Left colon (tissue), 2 donors: ENCODE measurements at regions not wholly inside any gene's neighbourhood (a gene's known extent, or its start where the extent isn't known, plus 50 kb on each side); places are given as distances from the start of the nearest gene placed in this dataset.

Source experiments
- ATAC-seq: fragments of 200-7000 bp; cut with Tn5 transposase; one replicate; pipeline ENCODE4 v1.9.1; 2020; ENCODE audit warnings: mild to moderate bottlenecking, moderate library complexity
- DNase-seq, 2 donors: peaks; one replicate each; pipeline ENCODE4 v3.0.0-alpha.2; 2020
- intact Hi-C, 2 donors: fragments of 100-400 bp; cut with DNase I in 1 of 2; cut with micrococcal nuclease in 1 of 2; formaldehyde crosslinking; loops; one replicate each; pipeline versions ENCODE4 v1.11.2 to v1.14.0; 2022; cut with DNase I, micrococcal nuclease
- donor health status: DM: no; HTN: no; CAD: no.
- donor health status: DM: yes; HTN: yes; CAD: no.

DNA sequence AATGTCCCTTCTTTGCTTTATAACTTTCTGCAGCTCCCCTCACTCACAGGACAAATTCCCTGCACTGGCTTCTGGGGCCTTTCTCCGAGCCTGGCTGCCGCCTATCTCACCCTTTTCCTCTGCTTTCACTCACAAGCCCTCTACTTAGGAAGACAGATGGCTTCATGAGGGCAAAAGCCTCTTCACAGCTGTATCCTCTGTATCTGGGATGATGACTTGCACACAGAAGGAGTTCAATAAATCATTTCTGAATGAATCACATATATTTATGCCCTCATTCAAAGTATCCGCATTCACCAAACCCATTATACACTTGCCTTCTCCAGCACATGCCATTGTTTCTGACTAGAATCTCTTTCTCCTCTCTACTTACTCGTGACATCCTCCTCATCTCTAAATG, 159.0 kb upstream of the RIPOR2 start:
- intact Hi-C loops = no loop called here
- DNase-seq (no peak), ATAC-seq (no peak)

DNA sequence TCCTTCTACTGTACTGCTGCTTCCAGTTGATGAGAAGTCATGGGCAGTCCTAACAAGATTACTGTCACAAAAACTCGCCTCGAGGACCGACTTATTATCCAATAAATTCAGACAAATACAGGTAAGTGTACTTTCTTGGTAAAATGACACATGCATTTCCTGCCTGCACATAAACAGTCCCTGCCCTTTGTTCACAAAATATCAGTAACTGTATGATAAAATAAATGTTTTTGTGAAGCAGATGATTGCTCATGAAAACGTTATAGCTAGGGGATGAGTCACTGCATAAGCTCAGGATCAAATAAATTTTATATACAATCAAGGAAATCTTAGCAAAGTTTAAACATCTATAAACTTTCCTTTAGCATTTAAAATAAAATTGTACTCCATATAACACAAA, 164.5 kb upstream of the RIPOR2 start:
- intact Hi-C loops = no loop called here
- ATAC-seq (peak; percentile 89), DNase-seq (no peak)

DNA sequence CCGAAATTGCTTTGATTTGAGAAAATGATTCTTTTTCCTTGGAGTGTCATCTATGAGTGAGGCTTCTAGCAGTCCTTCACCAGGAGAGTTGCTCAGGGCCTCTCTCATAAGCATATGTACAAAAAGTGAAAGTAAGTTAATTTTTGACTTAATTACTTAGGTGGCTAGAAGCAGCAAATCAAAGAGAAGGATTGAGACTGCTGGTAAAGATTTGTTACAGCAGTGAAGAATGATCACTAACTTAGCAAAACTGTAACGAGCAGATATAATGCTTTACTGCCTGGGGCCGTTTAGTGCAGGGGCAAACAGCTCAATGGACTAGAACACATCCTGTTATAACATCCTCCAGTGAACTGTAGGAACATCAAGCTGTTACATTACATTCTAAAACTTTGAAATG, 167.8 kb upstream of the RIPOR2 start:
- DNase-seq (no peak), ATAC-seq (peak; percentile 22)
- intact Hi-C loops = no loop called here

DNA sequence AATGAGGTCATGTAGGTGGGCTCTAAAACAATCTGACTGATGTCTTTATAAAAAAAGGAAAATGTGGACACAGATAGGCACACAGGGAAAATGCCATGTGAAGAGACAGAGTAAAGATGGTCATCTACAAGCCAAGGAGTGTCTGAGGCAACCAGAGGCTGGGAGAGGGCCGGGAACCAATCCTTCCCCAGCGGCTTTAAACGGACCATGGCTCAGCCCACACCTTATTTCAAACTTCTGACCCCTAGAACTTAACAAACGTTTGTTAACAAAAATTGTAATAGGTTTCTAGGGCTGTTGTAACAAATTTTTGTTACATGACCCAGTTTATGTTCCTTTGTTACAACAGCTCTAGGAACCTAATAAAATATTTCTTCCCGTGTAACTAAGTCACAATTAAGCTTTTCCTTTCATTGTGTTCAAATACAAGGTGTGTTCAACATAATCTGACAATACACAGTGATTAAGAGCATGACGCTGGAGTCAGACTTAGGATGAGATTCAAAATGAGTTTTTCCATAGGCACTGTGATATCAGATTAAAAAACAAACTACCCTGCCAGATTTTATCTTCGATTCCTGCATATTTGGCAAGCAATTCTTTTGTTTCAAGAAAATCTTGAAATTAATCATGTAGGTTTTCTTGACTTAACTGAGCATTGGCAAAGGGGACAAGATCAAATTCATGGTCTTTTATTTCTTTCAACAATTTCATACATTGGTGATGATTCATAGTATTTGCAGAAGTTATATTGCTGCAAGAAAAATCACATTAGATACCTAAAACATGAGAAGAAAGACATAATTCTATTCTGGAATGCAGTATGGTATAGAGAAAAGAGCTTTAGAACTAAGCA, 169.5 kb upstream of the RIPOR2 start:
- no peak for ATAC-seq
- intact Hi-C loops = no loop called here
- no peak for DNase-seq

DNA sequence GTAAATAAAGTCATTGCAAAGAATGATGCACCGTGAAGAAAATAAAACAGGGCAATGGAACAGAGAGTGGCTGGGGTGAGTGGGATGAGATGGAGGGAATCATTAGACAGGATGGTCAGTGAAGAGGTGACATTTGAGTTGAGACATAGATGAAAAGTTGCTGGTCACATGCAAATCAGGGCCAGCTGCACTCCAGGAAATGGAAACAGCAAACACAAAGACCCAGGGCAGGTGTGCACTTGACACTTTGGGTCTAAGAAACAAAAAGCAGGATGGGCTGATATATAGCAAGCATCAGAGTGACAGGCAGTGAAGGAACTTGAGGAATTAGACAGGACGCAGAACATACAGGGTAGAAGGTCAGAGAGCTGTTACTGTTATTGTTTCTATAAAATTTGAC, 171.5 kb upstream of the RIPOR2 start:
- DNase-seq = no peak
- ATAC-seq = no peak
- intact Hi-C loops = no loop called here

DNA sequence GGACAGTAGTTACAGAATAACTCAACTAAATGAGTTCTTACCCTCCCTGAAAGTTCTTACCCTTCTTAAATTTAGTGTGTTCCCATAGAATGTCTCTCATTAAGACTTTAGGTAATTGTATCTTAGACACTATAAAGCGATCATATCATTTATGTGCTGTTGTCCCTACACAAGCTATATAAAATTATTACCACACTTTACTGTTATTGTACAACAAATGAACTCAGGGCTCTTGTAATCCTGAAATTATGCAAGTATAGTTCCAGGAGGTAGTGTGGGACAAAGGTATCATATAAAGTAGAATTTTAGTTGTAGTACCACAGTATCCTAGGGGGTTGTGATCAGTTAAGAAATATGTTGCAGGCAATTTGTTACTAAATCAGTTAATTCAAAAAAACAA, 167.4 kb upstream of the CARMIL1 start:
- ATAC-seq (peak; percentile 83), DNase-seq (no peak)
- intact Hi-C loops = no loop called here

DNA sequence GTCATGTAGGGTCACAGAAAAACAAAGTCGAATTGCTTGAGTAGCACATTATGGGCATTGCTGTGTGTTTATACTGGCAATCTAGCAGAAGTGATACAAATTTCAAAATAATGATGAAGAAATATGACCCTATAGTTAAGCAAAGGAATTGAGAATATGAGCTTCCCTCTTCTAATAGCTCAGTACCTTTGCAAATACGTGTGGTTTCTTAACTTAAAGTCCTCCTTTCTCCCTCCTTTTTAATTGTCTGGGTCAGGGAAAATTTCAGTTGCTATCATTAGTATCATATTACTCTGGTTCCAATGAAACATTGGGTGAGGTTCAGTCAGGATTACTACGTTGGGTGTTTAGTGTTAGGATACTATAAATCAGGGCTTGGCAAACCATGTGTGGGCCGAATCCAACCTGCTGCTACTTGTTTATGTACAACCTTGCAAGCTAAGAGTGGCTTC, 166.8 kb upstream of the CARMIL1 start:
- DNase-seq = no peak
- ATAC-seq = peak; percentile 76

DNA sequence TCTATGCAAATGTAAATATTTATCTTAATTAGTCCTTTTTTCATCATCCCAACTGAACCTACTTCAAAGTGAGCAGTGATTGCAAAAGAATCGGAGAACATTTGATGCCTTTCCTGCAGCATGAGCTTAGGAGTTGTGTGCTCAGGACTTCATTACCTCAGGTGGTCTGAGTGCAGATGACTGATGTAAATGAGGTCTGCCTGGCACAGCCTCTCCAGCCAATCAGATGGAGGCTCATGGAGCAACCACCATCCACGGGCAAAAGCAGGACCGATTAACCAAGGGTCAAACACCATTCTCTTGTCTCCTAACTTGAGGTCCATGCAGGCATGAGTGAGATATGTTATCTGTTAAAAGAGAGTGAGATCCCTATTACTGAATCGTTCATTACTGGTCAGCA, 165.7 kb upstream of the CARMIL1 start:
- intact Hi-C loops = no loop called here
- DNase-seq = no peak
- ATAC-seq = no peak

More for the DNA sequence above, 166.8 kb upstream of the CARMIL1 start:
- intact Hi-C loops = no loop called here

DNA sequence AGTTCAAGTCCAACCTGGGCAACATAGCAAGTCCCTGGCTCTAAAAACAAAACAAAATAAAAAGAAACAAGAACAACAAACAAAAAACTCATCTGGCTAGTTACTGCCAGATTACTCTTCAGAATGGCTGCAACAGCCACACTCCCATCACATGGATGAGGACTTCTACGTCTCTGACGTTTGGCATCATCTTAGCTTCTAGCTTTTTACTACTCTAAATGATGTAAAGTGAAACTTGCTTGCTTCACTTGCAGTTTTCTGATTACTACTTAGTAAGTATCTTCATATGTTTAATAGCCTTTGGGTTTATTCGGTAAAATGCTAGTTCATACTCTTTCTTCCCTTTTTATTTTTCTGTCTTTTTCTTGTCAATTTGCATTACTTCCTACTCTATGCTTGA, 161.1 kb upstream of the CARMIL1 start:
- no peak for DNase-seq
- no peak for ATAC-seq
- intact Hi-C loops = no loop called here

DNA sequence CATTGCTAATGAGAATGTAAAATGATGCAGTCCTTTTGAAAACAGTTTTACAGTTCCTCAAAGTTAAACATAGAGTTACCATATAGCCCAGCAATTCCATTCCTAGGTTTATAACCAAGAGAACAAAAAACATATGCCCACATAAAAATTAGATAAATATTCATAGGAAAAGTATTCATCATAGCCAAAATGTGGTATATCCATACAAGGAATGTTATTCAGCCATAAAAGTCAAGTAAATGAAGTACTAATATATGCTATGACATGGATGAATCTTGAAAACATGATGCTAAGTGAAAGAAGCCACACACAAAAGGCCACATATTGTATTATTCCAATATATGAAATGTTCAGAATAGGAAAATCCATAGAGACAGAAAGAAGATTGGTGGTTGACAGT, 158.0 kb upstream of the CARMIL1 start:
- ATAC-seq (no peak), DNase-seq (no peak)
- intact Hi-C loops = no loop called here

DNA sequence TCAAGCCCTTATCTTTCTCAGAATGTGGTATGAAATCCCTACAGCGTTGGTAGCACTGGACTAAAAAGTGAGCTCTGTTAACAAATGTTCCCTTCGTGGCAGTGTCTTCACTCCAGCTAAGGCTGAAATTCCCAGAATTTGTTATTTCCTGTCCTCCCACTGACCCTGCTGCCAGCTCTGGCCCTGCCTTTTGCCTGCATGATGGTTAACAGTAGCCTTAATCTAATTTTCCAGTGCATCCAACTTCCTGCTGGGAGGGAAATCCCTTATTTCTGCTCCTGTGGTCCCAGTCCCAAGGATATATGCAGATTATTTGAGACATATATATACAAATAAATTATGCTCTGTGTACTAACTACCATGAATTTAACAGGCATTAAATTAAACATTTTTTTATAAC, 157.2 kb upstream of the CARMIL1 start:
- no peak for DNase-seq
- peak; percentile 12 for ATAC-seq

DNA sequence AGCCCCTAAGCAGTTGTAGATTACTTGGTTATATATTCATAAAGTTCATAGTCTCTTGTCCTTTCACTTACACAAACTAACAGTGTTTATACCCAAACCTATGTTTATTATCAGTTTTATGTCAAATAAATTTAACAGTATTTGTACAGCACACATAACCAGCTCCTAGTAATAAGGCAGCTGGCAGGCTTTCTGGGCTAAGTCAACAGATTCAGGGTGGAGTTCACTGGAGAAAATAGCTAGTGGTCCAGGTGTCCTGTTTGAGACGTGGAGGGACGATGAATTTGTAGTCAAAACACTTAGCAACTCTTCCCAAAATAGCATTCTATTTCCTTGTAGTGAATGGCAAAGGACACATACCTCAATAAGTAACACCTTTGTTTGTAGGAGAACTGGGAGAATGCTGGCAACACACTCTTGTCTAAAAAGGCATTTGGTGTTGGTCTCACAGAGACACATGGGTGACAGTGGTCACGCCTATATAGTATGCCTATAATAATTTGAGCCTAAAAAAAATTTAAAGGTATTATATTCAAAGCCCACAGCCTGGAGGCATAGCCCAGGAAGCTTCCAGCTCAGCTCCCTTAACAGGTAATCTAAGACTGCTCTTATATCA, 156.4 kb upstream of the CARMIL1 start:
- peak; percentile 34 to 51 for DNase-seq
- ATAC-seq = peak; percentile 82
- intact Hi-C loops = no loop called here

More for the DNA sequence above, 157.2 kb upstream of the CARMIL1 start:
- intact Hi-C loops = no loop called here

DNA sequence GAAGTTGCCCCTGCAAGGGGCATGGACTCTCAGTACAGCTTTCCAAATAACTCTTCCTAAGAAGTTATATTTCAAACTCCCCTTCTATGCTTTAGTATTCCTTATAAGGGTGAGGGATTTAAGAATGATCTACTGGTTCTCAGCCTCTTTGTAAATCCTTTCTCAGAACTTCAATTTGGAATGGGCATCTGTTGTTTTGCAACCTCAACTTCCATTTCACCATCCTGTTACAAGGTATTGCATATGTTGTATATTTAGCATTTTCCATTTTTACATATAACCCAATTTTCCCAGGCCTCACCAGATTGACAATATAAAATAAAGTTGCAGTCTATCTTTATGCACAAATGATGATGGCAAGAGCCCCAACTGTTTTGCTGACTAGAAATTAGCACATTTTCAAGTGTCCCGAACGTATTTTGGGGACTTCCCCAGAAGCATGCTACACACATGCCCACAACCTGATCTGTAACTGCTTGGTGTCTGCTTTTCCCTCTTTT, 154.9 kb upstream of the CARMIL1 start:
- ATAC-seq (no peak), DNase-seq (no peak)
- intact Hi-C loops = no loop called here

DNA sequence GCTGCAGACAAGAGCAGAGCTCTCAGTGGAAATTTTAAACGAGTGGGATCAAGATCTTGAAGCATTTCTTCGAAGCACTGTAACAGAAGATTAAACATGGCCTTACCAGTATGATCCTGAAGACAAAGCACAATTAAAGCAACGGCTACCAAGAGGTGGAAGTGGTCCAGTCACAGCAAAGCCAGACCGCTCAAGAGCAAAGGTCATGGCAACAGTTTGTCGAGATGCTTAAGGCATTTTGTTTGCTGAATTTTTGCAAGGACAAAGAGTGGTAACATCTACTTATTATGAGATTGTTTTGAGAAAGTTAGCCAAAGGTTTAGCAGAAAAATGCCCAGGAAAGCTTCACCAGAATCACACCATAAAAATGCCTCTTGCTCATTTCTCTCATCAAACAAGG, 153.4 kb upstream of the CARMIL1 start:
- intact Hi-C loops = no loop called here
- DNase-seq (no peak), ATAC-seq (no peak)

DNA sequence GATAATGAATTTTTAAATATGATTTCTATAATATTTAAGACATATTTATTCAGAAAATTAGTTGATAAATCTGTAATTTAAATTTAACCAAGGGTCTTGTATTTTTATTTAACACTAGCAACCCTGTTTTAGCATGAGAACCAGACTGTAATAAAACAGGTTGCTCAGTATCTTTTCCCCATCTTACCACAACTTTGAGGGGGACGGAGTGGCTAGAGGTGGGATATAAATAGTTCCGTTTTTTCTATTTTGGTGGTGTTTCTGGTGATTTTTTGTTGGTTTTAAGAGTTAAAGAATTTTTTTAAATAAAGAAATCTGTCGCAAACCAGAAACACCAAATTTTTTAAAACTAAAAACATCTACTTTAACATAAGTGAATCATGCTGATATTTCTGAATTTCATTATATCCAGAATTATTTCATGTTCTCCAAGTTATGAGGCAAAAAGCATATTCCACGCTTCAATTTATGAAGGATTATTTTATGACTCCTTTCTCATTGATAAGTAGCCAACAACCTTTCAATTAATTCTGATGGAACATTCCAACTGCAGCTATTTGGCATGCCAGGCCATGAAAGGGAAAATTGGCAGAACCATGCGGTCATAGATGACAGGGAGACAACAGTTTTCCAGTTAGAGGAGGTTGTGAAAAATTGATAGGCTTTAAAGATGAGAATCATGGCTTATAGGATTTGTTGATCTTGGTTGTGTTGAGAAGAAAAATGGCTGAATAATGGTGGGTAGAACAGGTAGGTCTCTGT, 151.9 kb upstream of the CARMIL1 start:
- no peak for ATAC-seq
- DNase-seq = no peak
- intact Hi-C loops = no loop called here

DNA sequence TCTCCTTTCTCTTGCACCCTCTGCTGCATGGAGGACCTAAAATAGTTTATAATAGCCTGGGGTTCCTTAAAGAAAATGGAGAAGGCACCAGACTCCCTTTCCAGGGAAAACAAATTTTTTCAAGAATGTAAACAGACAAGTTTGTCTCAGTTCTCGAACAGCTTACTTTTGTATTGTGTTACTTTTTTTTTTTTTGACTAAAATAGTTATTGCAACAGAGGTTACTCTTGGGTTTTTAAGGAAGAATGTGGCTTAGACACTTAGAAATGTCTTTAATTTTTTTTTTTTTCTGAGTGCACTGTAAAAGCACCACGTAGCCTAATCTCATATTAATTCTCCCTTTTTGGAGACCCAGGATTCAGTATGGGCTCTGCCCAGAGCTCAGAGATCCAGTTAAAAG, 148.7 kb upstream of the CARMIL1 start:
- intact Hi-C loops = no loop called here
- no peak for ATAC-seq
- DNase-seq = no peak

DNA sequence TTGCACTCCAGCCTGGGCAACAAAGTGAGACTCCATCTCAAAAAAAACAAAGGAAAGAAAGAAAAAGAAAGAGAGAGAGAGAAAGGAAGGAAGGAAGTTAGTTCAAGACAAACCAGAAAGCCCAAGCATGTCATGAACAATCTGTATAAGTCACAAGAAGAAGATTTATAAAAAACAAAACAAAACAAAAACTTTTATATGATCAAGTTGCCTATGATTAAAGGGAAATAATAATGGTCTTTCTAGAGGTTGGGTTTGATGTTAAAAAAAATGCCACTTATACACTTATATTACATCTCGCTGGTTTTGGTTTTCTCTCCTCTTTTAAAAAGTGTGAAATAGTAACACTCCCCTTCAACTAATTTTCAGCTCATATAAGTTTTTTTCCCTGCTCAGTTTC, 146.2 kb upstream of the CARMIL1 start:
- no peak for DNase-seq
- intact Hi-C loops = no loop called here
- ATAC-seq = no peak

DNA sequence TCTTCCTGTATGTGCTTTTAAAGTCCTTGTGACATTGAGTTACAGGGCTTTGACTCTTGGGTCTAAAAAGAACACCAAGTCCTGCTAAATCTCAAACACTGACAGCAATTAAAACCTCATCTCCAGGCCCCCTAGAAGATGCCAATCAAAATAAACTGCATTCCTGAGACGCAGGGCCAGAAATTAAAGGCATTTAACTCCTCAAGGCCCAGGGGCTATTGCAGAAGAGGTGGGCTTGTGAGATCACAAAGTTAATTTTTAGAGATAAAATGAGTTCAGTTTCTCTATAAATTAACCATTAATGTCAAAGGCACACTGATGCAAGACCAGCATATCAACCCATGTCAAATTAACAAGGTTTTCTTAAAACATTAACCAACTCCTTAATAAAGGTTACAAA, 145.6 kb upstream of the CARMIL1 start:
- no peak for DNase-seq
- intact Hi-C loops = no loop called here
- no peak for ATAC-seq

DNA sequence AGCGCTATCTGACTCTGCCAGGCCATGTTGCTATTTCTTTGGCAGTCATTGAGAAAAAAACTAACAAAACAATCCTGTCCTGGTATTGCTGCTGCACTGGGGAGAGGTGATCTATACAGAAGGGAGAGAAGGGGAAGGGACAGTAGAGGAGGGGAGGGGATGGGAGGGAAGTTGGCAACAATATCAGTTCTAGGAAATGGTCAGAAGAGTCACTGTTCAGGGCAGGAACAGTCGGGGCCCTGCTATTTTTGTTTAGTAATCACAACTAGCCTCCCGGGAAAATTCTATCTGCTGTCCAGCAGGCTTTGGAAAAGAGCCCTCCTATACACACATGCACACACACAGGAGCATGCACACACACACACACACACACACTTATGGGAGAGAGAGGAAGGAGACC, 142.3 kb upstream of the CARMIL1 start:
- DNase-seq (no peak), ATAC-seq (peak; percentile 4)
- intact Hi-C loops = no loop called here

DNA sequence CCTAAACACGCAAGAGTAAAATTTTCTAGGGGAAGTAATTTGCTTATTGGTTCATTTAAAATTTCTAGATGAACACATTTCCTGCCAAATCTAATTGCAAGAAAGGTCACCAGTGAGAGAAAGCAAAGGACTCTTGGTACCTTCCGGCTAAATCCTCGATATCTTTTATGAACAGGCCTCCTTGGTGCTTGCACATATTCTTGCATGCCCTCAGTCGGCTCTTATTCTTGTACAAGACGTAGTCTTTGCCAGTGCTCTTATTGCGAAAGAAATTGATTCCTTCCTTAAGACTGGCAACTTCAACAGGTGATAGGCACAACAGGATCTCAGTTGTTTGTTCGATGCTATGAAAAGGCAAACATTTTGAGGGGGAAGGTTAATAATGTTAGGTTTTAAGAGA, 141.7 kb upstream of the CARMIL1 start:
- intact Hi-C loops = no loop called here
- no peak for DNase-seq
- no peak for ATAC-seq
